Left ventricle myocardium superior (tissue), 1 donor: ENCODE measurements at regions not wholly inside any gene's neighbourhood (a gene's known extent, or its start where the extent isn't known, plus 50 kb on each side); places are given as distances from the start of the nearest gene placed in this dataset. TPM values are rescaled to one million over a fixed set of nuclear protein-coding genes. Genes with fewer than 3 reads are reported as not detected.

Source experiments
- ATAC-seq: fragments of 200-7000 bp; cut with Tn5 transposase; one replicate; pipeline ENCODE4 v1.9.1; 2020; ENCODE audit warnings: mild to moderate bottlenecking, moderate library complexity
- DNase-seq: peaks from one replicate; pipeline ENCODE4 v3.0.0-alpha.2; 2020
- intact Hi-C: fragments of 100-400 bp; cut with micrococcal nuclease; formaldehyde crosslinking; loops from one replicate; pipeline ENCODE4 v1.11.0; 2022
- microRNA-seq: library from miRNA; unstranded; fragments of <30 nt; microRNA quantifications from one replicate; pipeline ENCODE4 v1.2.0, GENCODE V29; 2020; ENCODE audit warnings: borderline number of aligned reads
- donor health status: DM: no; HTN: yes; CAD: no; lungs with severe emphysema.

DNA sequence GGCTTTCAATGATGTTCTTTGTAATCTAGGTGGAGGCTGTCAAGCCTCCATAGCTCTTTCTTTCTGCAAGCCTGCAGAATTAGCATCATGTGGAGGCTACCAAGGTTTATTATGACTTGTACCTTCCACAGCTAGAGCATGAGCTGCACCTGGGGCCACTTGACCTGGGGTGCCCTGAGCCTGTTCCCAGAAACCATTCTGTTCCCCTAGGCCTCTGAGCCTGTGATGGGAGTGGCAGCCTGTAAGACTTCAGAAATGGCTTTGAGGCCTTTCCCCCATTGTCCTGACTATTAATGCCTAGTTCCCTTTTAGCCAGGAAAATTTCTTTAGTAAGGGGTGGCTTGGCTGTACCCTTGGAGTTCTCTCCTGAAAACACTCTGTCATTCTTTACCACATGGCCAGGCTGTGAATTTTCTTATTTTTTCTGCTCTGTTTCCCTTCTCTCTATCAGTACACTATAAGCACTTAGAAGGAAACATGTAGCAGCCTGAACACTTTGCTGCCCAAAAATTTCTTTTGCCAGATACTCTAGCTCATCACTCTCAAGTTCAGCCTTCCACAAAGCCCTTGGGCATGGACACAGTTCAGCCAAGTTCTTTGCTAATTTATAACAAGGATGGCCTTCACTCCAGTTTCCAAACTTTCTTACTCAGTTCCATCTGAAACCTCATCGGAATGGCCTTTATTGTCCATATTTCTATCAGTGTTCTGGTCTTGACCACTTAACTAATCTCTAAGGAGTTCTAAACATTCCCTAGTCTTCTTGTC is 61.4 kb upstream of the NR3C1 start:
- DNase-seq (no peak), ATAC-seq (no peak)
- intact Hi-C loops, result no loop called here

DNA sequence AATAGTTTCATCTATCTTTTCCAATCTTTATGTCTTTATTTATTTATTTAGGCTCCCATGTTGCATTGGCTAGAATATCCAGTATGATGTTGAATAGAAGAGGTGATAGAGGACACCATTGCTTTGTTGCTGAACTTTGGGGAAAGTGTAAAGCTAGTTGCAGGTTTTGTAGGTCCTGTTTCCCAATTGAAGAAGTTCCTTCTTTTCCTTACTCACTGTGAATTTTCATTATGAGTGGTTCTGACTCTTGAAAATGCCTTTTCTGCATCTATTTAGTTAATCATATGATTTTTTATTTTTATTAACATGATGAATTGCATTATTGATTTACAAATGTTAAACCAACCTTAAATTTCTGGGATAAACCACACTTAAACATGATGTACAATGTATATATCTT is 58.9 kb upstream of the NR3C1 start:
- intact Hi-C loops, result no loop called here
- DNase-seq (no peak), ATAC-seq (no peak)

DNA sequence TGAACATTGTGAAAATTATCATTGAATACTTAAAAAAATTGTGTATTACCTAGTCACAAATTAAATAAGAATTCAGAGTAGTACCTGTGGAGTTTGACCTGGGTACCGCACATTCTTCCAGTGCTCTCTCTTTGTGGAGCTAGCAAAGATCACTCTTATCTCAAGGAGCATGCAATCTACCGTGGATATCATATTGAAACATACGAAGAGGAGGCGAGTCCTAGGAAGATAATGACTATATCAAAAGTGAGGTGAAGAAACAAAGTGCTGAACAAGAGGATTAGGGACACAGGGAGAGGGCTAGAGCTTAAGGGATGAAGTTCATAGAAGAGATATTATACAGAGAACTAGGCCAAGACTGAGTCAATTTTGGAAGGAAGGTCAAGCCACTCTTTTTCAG is 55.9 kb upstream of the NR3C1 start:
- intact Hi-C loops, result no loop called here
- ATAC-seq (no peak), DNase-seq (no peak)

DNA sequence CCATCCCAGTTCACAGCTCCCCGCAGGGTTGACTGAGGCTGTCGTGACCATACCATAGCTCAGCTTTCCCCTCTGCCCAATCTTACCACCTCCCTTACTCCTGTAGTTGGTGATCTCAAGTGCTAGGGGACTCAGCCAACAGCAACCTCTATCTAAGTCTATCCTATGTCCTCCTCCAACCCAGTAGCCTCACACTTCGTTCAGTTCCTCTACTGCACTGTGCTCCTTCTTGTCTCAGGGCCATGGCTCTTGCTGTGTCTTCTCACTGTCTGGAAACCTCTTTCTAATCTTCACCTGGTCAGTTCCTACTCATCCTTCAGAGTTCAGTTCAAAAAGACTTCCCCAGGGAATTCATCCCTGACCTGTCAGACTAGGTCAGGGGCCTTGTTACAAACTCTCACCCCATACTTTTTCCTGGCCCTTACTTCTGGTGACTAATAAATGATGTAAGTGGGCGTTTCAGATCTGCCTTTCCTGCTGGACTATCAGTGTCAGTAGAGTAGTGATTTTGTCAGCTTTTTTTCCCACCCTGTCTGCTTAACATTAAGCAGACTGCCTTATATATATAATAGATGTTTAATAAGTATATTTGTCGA is 53.6 kb upstream of the NR3C1 start:
- intact Hi-C loops, result no loop called here
- ATAC-seq (peak; percentile 23), DNase-seq (no peak)

DNA sequence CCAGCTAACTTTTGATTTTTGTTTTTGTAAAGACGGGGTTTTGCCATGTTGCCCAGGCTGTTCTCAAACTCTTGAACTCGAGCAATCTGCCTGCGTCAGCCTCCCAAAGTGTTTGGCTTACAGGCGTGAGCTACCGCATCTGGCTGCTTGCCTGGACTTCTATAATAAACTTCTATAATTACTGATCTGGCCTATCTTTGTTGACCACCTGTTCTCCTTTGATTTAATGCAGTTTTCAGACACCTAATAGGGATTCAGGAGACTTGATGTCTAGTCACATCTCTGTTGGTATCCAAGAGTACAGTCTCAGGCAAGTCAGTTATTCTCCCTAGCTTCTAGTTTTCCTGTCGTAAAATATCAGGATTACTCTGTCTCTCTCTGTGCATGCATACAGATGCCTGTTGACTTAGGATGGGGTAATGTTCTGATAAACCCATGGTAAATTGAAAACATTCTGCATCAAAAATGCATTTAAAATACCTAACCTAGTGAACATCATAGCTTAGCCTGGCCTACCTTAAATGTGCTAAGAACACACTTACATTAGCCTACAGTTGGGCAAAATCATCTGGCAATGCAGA is 51.5 kb upstream of the NR3C1 start:
- intact Hi-C loops, result no loop called here
- DNase-seq (no peak), ATAC-seq (no peak)

DNA sequence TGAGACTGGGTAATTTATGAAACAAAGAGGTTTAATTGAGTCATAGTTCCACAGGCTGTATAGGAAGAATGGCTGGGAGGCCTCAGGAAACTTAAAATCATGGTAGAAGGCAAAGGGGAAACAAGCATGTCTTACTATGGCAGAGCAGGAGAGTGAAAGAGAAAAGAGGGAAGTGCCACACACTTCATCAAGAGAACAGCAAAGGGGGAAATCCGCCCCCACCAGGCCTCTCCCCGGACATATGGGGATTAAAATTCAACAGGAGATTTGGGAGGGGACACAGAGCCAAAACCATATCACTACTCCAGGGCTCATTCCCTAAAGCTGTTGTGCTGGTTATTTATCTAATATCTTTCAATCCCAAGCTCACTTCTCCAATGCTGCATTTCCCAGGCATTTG is 50.2 kb upstream of the NR3C1 start:
- ATAC-seq (no peak), DNase-seq (no peak)
- intact Hi-C loops, result no loop called here

Small RNAs in the stretch of these regions (microRNA-seq; reads per million reads assigned to microRNA genes)
- gene MIR5197, result not detected
